Chondrocyte (in vitro differentiated cells): ENCODE measurements at regions not wholly inside any gene's neighbourhood (a gene's known extent, or its start where the extent isn't known, plus 50 kb on each side); places are given as distances from the start of the nearest gene placed in this dataset.
"Not testable (repeated sequence)": the region's sequence is repeated elsewhere in the genome, so short reads cannot be mapped to it uniquely, and the experiment has no call there.

Experiments
- DNase-seq: peaks from one replicate; pipeline ENCODE4 v3.0.0; 2021; ENCODE audit warnings: mixed read lengths, low spot score
- H3K27ac Mint-ChIP-seq: one replicate; pipeline ENCODE4 v1.8.0; 2021; ENCODE audit warnings: mild to moderate bottlenecking, moderate library complexity, mixed read lengths; ENCODE audit not compliant: unreplicated experiment
- H3K27me3 Mint-ChIP-seq: 2 replicates; pipeline ENCODE4 v1.8.0; 2021; ENCODE audit warnings: low read depth, mixed read lengths
- H3K36me3 Mint-ChIP-seq: 2 replicates; pipeline ENCODE4 v1.8.0; 2021; ENCODE audit warnings: low read depth, mixed read lengths
- H3K4me1 Mint-ChIP-seq: 2 replicates; pipeline ENCODE4 v1.8.0; 2021; ENCODE audit warnings: low read depth, mild to moderate bottlenecking, mixed read lengths
- H3K4me3 Mint-ChIP-seq: one replicate; pipeline ENCODE4 v1.8.0; 2021; ENCODE audit warnings: mild to moderate bottlenecking, moderate library complexity, mixed read lengths; ENCODE audit not compliant: unreplicated experiment
- H3K9me3 Mint-ChIP-seq: 2 replicates; pipeline ENCODE4 v1.8.0; 2021; ENCODE audit warnings: low read depth, mixed read lengths
- CTCF ChIP-seq: fragments of 200-600 bp; sonication (generic); IDR thresholded peaks from 2 replicates; pipeline ENCODE4 v1.5.0; 2021; ENCODE audit warnings: antibody characterized with exemption, mild to moderate bottlenecking, moderate library complexity

GRCh38 chr2:126270587-126270986, 385.4 kb upstream of the GYPC start:
- no peak for DNase-seq
- no peaks in the 10 kb centered on the region for H3K9me3 Mint-ChIP-seq
- peaks cover 16% of the 10 kb centered on the region for H3K27me3 Mint-ChIP-seq
- no peaks in the 10 kb centered on the region for H3K4me1 Mint-ChIP-seq
- no peak overlapping the region for H3K4me3 Mint-ChIP-seq
- no peak for TF ChIP-seq CTCF
- H3K36me3 Mint-ChIP-seq: no peaks in the 10 kb centered on the region
- H3K27ac Mint-ChIP-seq: no peak overlapping the region

DNA sequence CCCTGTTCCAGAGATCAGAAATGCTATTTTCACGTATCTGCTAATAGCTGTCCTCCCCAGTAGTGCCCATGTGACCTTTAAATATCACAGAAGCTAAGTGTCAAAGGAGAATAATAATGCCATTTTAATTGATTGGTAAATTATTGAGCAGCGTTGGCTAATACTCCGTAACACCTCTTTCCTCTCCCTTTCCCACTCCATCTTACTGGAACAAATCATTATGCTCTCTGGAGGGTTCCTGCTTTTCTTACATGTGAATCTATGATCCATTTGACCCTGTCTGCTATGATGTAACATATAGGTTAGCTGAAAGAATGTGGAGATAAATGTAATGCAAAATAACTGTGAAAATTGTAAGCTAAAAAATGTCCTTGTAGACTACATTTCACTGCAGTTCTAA, 383.6 kb upstream of the GYPC start:
- Mint-ChIP-seq H3K27ac (no peak overlapping the region), H3K4me3 (no peak overlapping the region), H3K9me3 (no peaks in the 10 kb centered on the region), H3K27me3 (peaks cover 16% of the 10 kb centered on the region), H3K4me1 (no peaks in the 10 kb centered on the region), H3K36me3 (no peaks in the 10 kb centered on the region)
- TF ChIP-seq CTCF: no peak
- no peak for DNase-seq

GRCh38 chr2:126275098-126275497, 380.9 kb upstream of the GYPC start:
- H3K4me3 Mint-ChIP-seq: no peak overlapping the region
- no peaks in the 10 kb centered on the region for H3K4me1 Mint-ChIP-seq
- no peaks in the 10 kb centered on the region for H3K36me3 Mint-ChIP-seq
- peaks cover 12% of the 10 kb centered on the region for H3K27me3 Mint-ChIP-seq
- DNase-seq: no peak
- H3K9me3 Mint-ChIP-seq: no peaks in the 10 kb centered on the region
- no peak for TF ChIP-seq CTCF
- H3K27ac Mint-ChIP-seq: no peak overlapping the region

DNA sequence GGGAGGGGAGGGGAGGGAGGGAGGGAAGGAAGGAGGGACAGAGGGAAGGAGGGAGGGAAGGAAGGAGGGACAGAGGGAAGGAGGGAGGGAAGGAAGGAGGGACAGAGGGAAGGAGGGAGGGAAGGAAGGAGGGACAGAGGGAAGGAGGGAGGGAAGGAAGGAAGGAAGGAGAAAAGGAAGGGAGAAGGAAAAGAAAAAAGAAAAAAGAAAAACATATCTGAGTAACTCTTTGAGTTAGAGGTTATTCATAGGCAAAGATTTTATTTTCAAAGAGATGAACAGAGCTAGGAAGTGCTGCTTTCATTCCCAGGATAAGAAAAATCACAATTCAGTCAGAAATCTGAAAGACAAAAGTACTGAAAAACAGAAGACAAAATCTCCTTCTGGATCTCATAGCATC, 379.7 kb upstream of the GYPC start:
- not testable (repeated sequence) for H3K27ac Mint-ChIP-seq, H3K9me3 Mint-ChIP-seq, H3K36me3 Mint-ChIP-seq, DNase-seq, H3K4me3 Mint-ChIP-seq, H3K4me1 Mint-ChIP-seq
- peaks cover 12% of the 10 kb centered on the region for H3K27me3 Mint-ChIP-seq

GRCh38 chr2:126288362-126288761, 367.6 kb upstream of the GYPC start:
- no peak overlapping the region for H3K4me3 Mint-ChIP-seq
- no peak for TF ChIP-seq CTCF
- H3K9me3 Mint-ChIP-seq: no peaks in the 10 kb centered on the region
- no peaks in the 10 kb centered on the region for H3K36me3 Mint-ChIP-seq
- no peaks in the 10 kb centered on the region for H3K4me1 Mint-ChIP-seq
- no peak for DNase-seq
- H3K27ac Mint-ChIP-seq: no peak overlapping the region
- peaks cover 6% of the 10 kb centered on the region for H3K27me3 Mint-ChIP-seq

DNA sequence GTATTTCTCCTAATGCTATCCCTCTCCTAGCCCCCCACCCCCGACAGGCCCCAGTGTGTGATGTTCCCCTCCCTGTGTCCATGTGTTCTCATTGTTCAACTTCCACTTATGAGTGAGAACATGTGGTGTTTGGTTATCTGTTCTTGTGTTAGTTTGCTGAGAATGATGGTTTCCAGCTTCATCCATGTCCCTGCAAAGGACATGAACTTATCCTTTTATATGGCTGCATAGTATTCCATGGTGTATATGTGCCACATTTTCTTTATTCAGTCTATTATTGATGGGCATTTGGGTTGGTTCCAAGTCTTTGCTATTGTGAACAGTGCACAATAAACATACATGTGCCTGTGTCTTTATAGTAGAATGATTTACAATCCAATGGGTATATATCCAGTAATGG, 362.0 kb upstream of the GYPC start:
- not testable (repeated sequence) for H3K27ac Mint-ChIP-seq, H3K9me3 Mint-ChIP-seq, DNase-seq, H3K36me3 Mint-ChIP-seq, H3K4me3 Mint-ChIP-seq, H3K4me1 Mint-ChIP-seq, H3K27me3 Mint-ChIP-seq
